GM21423 (cell line): ENCODE measurements at regions not wholly inside any gene's neighbourhood (a gene's known extent, or its start where the extent isn't known, plus 50 kb on each side); places are given as distances from the start of the nearest gene placed in this dataset.

ENCODE experiments used
- ATAC-seq: cut with Tn5 transposase; IDR thresholded peaks from one replicate; pipeline ENCODE4 v1.9.1; 2021; ENCODE audit warnings: mild to moderate bottlenecking, moderate library complexity; ENCODE audit not compliant: unreplicated experiment

DNA sequence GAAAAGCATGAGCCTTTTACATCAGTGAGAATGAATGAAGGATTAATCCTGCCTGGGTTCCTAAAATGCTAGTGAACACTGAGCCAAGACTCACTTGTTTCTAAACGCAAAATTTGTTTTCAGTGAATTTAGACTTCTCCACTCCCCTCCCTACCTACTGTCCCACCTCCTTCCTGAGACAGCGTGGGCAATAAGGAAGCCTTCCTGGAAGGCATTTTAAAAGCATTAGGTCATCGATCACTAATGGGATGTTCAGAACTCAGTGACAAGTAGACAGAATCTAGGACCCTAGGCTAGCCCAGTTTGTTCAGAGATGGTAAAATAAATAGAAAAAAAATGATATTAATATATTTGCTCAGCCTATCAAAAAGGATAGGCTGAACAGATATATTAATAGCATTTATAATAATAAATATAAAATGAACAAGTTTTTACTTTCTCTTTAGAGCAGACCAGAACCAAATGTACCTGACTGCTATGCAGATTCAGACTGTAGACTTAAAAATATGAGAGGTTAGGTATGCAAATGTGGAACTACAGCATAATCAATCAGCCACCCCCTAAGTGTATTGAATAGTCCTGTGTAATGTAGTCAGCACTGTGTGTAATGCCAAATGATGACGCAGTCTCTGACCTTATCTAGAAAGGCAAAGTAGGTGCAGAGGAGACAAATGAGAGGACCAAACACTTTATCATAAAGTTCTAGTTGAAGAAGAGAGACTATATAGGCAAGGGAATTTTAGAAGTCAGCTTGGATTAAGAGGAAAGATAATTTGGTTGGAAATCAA is 331.1 kb downstream of the GPAT3 start:
- ATAC-seq = no peak

GRCh38 chr4:83865417-83866150 is 329.7 kb downstream of the GPAT3 start:
- no peak for ATAC-seq

DNA sequence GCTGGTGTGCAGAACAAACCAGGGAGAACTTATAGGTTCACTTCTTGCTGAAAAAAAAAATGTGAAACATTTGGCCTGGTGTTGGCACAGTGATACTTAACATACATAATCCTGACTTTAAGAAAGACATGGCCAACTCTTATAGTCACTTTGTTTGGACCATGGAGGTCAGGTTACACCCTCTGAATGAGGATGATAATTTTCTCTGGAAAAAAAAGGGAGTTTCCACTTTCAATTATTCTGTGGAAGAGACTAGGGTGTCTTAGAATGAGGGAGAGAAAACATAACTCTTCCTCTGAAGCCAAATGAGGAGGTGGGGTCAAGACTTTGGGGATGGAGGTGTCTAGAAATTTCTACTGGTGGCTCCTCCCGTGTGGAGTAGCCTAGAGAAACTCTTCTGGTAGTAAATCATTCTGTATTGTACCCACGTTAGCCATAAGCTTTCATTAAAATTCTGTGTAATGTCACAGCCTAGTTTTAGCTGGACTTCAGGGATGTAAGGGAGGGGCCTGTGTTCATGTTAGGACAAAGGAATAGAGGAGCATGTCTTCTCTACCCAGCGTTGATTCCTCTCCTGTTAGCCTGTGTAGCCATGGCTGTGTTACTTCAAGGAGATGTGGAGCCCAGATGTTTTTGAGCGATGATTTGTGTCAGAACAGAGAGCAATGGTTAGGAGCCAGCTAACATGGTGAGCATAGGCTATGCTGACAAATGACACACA is 328.3 kb downstream of the GPAT3 start:
- ATAC-seq = no peak

DNA sequence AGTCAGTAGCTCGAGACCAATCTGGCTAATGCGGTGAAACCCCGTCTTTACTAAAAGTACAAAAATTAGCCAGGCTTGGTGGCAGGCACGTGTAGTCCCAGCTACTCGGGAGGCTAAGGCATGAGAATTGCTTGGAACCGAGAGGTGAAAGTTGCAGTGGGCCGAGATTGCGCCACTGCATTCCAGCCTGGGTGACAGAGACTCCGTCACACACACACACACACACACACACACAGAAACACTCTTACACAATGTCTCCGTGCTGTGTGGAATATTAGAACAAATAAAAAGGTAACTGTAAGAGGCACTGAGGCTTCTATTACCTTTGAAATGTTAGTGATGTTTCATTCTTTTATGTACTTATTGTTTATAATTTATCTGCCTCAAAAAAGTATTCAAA is 326.6 kb downstream of the GPAT3 start:
- ATAC-seq = no peak

DNA sequence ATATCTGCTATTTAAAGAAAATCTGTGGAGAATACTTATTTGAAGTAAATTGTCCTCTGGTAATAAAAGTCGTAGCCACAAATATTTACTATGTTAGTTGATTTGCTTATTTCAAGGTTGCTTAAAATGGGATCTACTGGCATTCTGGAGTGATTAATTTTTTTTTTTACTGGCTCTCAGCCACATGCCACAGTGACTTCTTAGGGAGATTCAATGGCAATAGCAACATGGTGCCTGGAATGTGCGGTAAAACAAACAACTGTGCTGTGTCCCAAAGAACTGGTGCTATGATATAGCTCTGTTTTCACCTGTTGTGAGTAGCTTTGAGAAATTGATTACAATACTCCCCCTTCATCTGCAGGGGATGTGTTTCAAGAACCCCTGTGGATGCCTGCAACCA is 324.3 kb downstream of the GPAT3 start:
- no peak for ATAC-seq

DNA sequence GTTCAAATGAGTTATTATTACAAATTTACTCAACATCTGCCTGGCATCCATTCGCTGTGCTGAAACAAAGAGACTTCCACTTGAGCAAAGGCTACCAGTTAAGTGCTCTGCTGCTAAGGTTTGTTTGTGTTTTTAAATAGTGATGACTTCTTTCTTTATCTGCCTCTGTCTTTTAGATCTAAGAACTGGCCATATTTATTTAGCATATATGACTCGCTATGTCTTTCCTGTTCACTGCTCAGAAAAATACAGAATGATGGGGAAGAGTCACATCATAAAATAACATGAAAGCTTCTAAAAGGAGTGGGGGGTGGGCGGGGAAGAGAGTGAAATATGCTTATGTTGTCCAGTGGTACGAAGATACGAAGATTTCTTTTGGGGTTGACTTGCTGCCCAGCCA is 322.2 kb downstream of the GPAT3 start:
- ATAC-seq = no peak

- ATAC-seq = no peak
Measured at GRCh38 chr4:83855044-83855443, 319.1 kb downstream of the GPAT3 start.

GRCh38 chr4:83852085-83852451 is 316.2 kb downstream of the GPAT3 start:
- ATAC-seq = no peak

GRCh38 chr4:83851261-83852084 is 315.6 kb downstream of the GPAT3 start:
- ATAC-seq = no peak

DNA sequence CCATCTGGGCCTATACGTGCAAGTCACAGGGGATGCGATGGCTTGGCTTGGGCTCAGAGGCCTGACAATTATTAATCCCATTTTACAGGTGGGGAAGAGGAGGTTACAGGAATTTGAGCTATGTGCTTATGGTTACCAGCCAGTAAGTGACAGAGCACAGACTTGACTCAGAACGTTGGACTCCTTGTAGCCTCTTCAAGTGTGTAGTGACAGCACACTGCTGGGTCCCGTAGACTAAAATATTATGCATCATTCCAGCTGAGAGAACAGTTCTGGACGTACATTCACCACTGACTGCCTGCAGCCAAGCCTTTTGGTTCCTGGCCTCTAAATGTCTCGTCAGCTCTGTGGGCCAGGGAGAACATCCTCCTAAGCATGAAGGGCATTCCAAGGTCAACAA is 314.5 kb downstream of the GPAT3 start:
- ATAC-seq = no peak

- ATAC-seq = no peak
Measured at GRCh38 chr4:83846193-83846830, 310.4 kb downstream of the GPAT3 start.

- no peak for ATAC-seq
Measured at GRCh38 chr4:83839615-83840014, 303.7 kb downstream of the GPAT3 start.

DNA sequence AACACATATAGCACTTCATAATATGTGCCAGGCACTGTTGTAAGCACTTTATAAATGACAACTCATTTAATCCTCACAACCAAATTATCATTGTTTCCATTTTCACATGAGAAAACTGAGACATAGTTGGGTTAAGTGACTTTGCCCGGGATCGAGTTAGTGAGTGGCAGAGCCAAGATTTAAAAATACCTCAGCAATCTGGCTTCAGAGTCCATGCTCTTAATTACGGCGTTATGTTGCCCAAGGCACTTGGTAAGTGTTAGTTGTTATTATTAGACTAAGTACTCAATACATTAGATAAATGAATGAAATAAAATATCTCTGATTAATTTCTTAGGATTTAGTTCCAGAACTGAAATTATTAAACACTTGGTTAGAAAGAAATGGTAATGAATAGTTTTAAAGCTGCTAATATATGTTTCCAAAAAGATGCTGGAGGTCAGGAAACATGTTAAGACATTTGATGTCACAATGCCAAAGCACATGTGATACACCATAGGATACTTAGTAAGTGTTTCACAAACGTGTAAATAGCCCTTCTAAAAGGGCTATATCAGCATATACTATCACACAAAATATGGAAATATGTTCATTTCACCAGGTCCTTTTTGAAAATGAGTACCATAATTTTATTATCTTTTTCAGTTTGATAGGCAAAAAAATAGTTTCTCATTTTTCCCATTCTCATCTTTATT is 301.9 kb downstream of the GPAT3 start:
- no peak for ATAC-seq

GRCh38 chr4:83833920-83834319 is 298.0 kb downstream of the GPAT3 start:
- ATAC-seq = no peak

GRCh38 chr4:83832110-83832825 is 296.4 kb downstream of the GPAT3 start:
- no peak for ATAC-seq

DNA sequence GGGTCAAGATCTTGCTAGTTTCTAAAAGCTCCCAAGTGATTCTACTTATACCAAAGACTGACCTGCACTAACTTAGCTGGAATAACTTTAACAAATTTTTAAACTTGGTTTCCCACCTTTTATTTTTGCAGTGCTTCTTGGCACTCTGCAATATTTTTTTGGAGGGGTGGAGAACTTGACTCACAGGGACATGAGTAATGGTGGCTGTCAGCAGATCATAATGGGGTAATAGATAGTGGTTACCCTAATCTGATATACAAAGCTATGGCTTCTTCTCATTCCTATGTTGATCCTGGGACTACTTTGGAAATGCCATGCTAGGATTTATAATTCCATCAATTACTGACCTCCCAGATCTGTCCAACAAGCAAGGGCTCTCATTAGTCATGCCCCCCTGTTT is 295.7 kb downstream of the GPAT3 start:
- no peak for ATAC-seq

- ATAC-seq = no peak
Measured at GRCh38 chr4:83830138-83830888, 294.4 kb downstream of the GPAT3 start.

- no peak for ATAC-seq
Measured at GRCh38 chr4:83828601-83829000, 292.7 kb downstream of the GPAT3 start.

GRCh38 chr4:83821493-83821892 is 285.6 kb downstream of the GPAT3 start:
- no peak for ATAC-seq
